GM12873 (cell line): ENCODE measurements at regions not wholly inside any gene's neighbourhood (a gene's known extent, or its start where the extent isn't known, plus 50 kb on each side); places are given as distances from the start of the nearest gene placed in this dataset.

Experiments used
- CTCF ChIP-seq: IDR thresholded peaks from 2 replicates; pipeline ENCODE4 v1.5.1; 2012; ENCODE audit warnings: low read depth, mild to moderate bottlenecking, moderate library complexity, low read length, control low read depth; ENCODE audit not compliant: insufficient read depth; ENCODE audit errors: missing control alignments

- no peak for TF ChIP-seq CTCF
Measured at GRCh38 chr1:81459043-81459442, 341.7 kb upstream of the ADGRL2 start.

GRCh38 chr1:81458186-81458585 lies 342.5 kb upstream of the ADGRL2 start:
- no peak for TF ChIP-seq CTCF

GRCh38 chr1:81455481-81455880 lies 345.3 kb upstream of the ADGRL2 start:
- TF ChIP-seq CTCF, result no peak

- TF ChIP-seq CTCF, result no peak
Measured at GRCh38 chr1:81453971-81454370, 346.8 kb upstream of the ADGRL2 start.

- no peak for TF ChIP-seq CTCF
Measured at GRCh38 chr1:81453367-81453703, 347.4 kb upstream of the ADGRL2 start.

GRCh38 chr1:81452693-81453366 lies 347.9 kb upstream of the ADGRL2 start:
- TF ChIP-seq CTCF, result no peak

- no peak for TF ChIP-seq CTCF
Measured at GRCh38 chr1:81449786-81450185, 350.9 kb upstream of the ADGRL2 start.
